ENCODE measurements at regions not wholly inside any gene's neighbourhood (a gene's known extent, or its start where the extent isn't known, plus 50 kb on each side); places are given as distances from the start of the nearest gene placed in this dataset.

GRCh38 chr17:68182011-68182306 is 65.9 kb upstream of the AMZ2 start:
- Histone ChIP-seq H3K9me3 (ENCODE audit: low read depth, low read length, poor library complexity, severe bottlenecking) (no peaks in the 10 kb centered on the region), H3K27me3 (replicated peaks; ENCODE audit: insufficient read depth, low read depth, low read length, poor library complexity) (no peaks in the 10 kb centered on the region), H3K4me3 (ENCODE audit: low read depth, low read length, poor library complexity, severe bottlenecking) (no peak overlapping the region), H3K4me1 (ENCODE audit: insufficient read depth, low read length, poor library complexity, severe bottlenecking) (no peaks in the 10 kb centered on the region), H3K27ac (ENCODE audit: low read depth, low read length, poor library complexity, severe bottlenecking) (no peak overlapping the region), H3K36me3 (ENCODE audit: insufficient read depth, low read length, poor library complexity, severe bottlenecking) (no peaks in the 10 kb centered on the region)
- BruUV-seq (replicated peaks): no TSS peak
- ChIA-PET POLR2A (ENCODE audit: low non-redundant PET) (no interaction called here), CTCF (no interaction called here)
- no peak for TF ChIP-seq EZH2 (IDR thresholded peaks at IDR 0.05; ENCODE audit: borderline replicate concordance, low read depth, low read length, poor library complexity, severe bottlenecking)
- TF ChIP-seq, protein P1, sequence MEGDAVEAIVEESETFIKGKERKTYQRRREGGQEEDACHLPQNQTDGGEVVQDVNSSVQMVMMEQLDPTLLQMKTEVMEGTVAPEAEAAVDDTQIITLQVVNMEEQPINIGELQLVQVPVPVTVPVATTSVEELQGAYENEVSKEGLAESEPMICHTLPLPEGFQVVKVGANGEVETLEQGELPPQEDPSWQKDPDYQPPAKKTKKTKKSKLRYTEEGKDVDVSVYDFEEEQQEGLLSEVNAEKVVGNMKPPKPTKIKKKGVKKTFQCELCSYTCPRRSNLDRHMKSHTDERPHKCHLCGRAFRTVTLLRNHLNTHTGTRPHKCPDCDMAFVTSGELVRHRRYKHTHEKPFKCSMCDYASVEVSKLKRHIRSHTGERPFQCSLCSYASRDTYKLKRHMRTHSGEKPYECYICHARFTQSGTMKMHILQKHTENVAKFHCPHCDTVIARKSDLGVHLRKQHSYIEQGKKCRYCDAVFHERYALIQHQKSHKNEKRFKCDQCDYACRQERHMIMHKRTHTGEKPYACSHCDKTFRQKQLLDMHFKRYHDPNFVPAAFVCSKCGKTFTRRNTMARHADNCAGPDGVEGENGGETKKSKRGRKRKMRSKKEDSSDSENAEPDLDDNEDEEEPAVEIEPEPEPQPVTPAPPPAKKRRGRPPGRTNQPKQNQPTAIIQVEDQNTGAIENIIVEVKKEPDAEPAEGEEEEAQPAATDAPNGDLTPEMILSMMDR (conservative IDR thresholded peaks at IDR 0.05; ENCODE audit: low read depth, low read length): no peak
- intact Hi-C loops (cut with micrococcal nuclease; ENCODE audit: unreplicated experiment): no loop called here
- DNase-seq (ENCODE audit: low spot score): no peak

DNA sequence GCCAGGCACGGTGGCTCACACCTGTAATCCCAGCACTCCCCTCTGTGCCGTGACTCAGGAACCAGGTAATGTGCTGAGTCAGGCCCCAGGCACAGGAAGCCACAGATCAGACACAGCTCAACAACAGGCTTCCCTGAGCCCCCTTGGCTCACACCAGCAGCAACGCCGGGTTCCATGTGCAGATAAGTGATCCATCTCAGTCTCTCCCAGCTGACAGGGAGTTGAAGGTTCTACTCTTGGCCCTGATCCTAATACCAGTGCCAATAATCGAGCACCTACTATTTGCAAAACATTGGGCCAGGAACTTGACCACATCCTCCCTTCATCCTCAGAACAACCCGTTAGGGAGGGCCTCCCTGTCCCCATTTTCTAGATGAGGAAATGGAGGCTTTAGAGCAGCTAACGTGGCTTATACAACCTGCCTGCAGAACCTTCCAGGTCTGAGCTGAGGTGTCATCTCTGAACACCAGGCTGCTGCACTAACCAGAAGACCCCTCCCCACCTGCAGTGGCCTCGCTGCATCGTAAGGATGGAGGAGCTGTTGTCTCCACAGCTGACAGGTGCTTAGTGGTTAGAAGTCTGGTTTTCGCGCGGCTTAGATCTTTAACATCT is 64.8 kb upstream of the AMZ2 start:
- intact Hi-C loops (cut with micrococcal nuclease; ENCODE audit: unreplicated experiment): no loop called here
- H3K9me3 ChIP-seq (ENCODE audit: low read depth, low read length, poor library complexity, severe bottlenecking): no peaks in the 10 kb centered on the region
- TF ChIP-seq EZH2 (IDR thresholded peaks at IDR 0.05; ENCODE audit: borderline replicate concordance, low read depth, low read length, poor library complexity, severe bottlenecking): no peak
- TF ChIP-seq, protein P1 (conservative IDR thresholded peaks at IDR 0.05; ENCODE audit: low read depth, low read length): no peak
- no peaks in the 10 kb centered on the region for H3K4me1 ChIP-seq (ENCODE audit: insufficient read depth, low read length, poor library complexity, severe bottlenecking)
- H3K36me3 ChIP-seq (ENCODE audit: insufficient read depth, low read length, poor library complexity, severe bottlenecking): no peaks in the 10 kb centered on the region
- POLR2A ChIA-PET (ENCODE audit: low non-redundant PET): no interaction called here
- no peaks in the 10 kb centered on the region for H3K27me3 ChIP-seq (replicated peaks; ENCODE audit: insufficient read depth, low read depth, low read length, poor library complexity)
- DNase-seq (ENCODE audit: low spot score): no peak
- H3K4me3 ChIP-seq (ENCODE audit: low read depth, low read length, poor library complexity, severe bottlenecking): no peak overlapping the region
- H3K27ac ChIP-seq (ENCODE audit: low read depth, low read length, poor library complexity, severe bottlenecking): no peak overlapping the region
- no TSS peak for BruUV-seq (replicated peaks)
- CTCF ChIA-PET: interaction anchor here (0.9 kb wide), 1 partner anchor 10 kb away, joined by 4 read pairs; no protein-coding TSS in a partner anchor

GRCh38 chr17:68184141-68184571 is 63.7 kb upstream of the AMZ2 start:
- intact Hi-C loops (cut with micrococcal nuclease; ENCODE audit: unreplicated experiment): no loop called here
- no peak for DNase-seq (ENCODE audit: low spot score)
- Histone ChIP-seq H3K9me3 (ENCODE audit: low read depth, low read length, poor library complexity, severe bottlenecking) (no peaks in the 10 kb centered on the region), H3K27ac (ENCODE audit: low read depth, low read length, poor library complexity, severe bottlenecking) (no peak overlapping the region), H3K27me3 (replicated peaks; ENCODE audit: insufficient read depth, low read depth, low read length, poor library complexity) (no peaks in the 10 kb centered on the region), H3K4me3 (ENCODE audit: low read depth, low read length, poor library complexity, severe bottlenecking) (no peak overlapping the region), H3K36me3 (ENCODE audit: insufficient read depth, low read length, poor library complexity, severe bottlenecking) (no peaks in the 10 kb centered on the region), H3K4me1 (ENCODE audit: insufficient read depth, low read length, poor library complexity, severe bottlenecking) (no peaks in the 10 kb centered on the region)
- no TSS peak for BruUV-seq (replicated peaks)
- ChIA-PET POLR2A (ENCODE audit: low non-redundant PET) (no interaction called here), CTCF (no interaction called here)
- TF ChIP-seq, protein P1 (conservative IDR thresholded peaks at IDR 0.05; ENCODE audit: low read depth, low read length): no peak
- no peak for TF ChIP-seq EZH2 (IDR thresholded peaks at IDR 0.05; ENCODE audit: borderline replicate concordance, low read depth, low read length, poor library complexity, severe bottlenecking)
